WI38 (cell line): ENCODE measurements at regions not wholly inside any gene's neighbourhood (a gene's known extent, or its start where the extent isn't known, plus 50 kb on each side); places are given as distances from the start of the nearest gene placed in this dataset.
"Not testable (repeated sequence)": the region's sequence is repeated elsewhere in the genome, so short reads cannot be mapped to it uniquely, and the experiment has no call there.

Experiments
- H3K4me3 ChIP-seq: 2 replicates; pipeline ENCODE4 v1.5.1; 2011; ENCODE audit warnings: low read depth, mild to moderate bottlenecking, control low read depth, low read length
- TF ChIP-seq, protein P1 (sequence below): IDR thresholded peaks from 2 replicates; pipeline ENCODE4 v1.5.1; 2012; ENCODE audit warnings: low read depth, mild to moderate bottlenecking, control low read depth, low read length

DNA sequence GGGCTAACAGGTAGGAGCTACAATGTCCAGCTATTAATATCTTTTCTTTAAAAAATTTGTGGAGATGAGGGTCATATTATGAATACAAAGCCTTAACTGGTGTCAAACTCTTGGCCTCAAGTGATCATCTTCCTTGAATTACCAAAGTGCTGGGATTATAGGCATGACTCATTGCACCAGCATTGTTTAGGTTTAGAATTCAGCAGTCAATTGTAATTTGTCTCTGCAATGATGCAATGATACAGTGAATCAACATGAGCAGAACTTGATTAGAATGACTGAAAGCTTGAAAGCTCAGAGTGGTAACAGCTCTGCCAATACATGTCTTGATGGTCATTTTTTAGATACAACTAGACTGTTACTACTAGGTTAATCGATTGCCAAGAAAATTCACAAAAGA, 752.8 kb upstream of the MIR17HG start:
- TF ChIP-seq, protein P1, sequence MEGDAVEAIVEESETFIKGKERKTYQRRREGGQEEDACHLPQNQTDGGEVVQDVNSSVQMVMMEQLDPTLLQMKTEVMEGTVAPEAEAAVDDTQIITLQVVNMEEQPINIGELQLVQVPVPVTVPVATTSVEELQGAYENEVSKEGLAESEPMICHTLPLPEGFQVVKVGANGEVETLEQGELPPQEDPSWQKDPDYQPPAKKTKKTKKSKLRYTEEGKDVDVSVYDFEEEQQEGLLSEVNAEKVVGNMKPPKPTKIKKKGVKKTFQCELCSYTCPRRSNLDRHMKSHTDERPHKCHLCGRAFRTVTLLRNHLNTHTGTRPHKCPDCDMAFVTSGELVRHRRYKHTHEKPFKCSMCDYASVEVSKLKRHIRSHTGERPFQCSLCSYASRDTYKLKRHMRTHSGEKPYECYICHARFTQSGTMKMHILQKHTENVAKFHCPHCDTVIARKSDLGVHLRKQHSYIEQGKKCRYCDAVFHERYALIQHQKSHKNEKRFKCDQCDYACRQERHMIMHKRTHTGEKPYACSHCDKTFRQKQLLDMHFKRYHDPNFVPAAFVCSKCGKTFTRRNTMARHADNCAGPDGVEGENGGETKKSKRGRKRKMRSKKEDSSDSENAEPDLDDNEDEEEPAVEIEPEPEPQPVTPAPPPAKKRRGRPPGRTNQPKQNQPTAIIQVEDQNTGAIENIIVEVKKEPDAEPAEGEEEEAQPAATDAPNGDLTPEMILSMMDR, result no peak
- H3K4me3 ChIP-seq, result no peak overlapping the region

DNA sequence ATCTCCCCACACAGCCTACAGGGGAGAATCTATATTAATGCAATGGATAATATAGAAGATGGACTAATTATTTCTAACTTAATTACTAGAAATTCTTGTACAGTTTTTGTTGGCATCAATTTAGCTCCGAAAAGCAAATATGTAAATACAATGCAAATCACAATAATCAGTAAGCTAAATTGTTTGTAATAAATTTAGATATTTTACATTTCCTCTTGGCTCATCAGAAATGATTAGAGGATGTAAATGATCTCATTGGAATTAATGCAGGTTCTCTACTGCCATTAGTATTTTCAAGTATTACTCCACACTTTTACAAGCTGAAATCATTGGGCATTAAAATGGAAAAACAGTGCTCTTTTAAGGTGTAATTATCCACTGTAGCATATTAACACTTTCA, 741.8 kb upstream of the MIR17HG start:
- TF ChIP-seq, protein P1, result no peak
- no peak overlapping the region for H3K4me3 ChIP-seq

DNA sequence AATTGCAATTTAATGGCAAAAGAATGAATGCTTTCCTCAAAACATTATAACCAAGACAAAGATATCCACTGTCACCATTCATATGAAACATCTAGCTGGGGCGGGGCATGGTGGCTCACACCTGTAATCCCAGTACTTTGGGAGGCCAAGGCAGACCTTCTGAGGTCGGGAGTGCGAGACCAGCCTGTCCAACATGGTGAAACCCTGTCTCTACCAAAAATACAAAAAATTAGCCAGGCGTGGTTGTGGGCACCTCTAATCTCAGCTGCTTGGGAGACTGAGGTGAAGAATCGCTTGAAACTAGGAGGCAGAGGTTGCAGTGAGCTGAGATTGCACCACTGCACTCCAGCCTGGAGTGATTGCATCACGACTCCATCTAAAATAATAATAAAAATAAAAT, 740.6 kb upstream of the MIR17HG start:
- H3K4me3 ChIP-seq, result not testable (repeated sequence)

DNA sequence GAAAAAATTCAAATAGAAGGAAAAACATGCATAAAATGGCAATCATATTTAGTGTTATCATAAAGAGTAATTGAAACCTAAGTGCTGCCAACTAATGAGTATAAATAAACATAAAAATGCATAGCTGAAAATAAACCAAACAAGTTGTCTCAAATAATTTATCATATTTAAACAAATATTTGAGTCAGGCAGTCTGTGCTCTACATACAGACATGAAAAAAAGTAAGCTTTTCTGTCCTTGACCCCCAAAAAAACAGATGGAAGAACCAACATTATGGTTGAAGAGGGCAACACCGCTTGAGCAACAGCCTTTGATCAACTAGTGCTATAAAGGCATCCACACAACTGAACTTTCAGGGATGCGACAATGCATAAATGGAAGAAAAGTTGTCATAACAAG, 735.1 kb upstream of the MIR17HG start:
- TF ChIP-seq, protein P1, result no peak
- H3K4me3 ChIP-seq, result no peak overlapping the region

DNA sequence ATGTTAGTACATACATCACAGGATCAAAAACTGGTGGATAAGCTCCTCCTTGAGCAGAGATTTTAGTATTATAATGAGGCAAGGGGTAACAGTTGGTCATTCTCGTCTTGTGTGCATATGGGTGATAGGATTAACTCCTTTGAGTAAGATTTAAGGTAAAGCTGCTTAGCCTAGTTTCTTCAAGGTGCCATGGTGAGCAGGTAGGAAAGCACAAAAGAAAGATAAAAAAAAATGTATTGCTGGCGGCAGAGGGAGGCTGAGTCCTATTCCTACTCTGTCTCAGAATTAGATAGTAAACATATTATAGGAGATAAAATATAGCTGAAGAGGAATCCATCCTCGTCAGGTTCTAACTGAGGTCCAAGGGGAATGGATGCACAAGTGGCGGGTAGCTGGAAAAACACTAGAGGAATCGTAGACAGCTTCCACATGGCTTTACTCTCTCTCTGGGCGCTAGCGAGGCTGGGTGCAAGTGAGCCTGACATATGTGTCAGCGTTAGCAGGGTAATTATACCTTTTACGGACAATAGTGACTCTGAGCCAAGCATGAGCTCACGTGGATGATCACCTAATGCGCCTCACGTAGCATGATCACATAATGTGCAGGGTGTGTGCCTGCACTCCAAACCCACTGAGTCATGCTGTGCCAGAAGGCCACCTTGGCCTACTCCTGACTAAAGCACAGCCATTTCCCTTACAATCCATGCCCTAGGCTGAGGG, 734.3 kb upstream of the MIR17HG start:
- TF ChIP-seq, protein P1, result no peak
- no peak overlapping the region for H3K4me3 ChIP-seq

DNA sequence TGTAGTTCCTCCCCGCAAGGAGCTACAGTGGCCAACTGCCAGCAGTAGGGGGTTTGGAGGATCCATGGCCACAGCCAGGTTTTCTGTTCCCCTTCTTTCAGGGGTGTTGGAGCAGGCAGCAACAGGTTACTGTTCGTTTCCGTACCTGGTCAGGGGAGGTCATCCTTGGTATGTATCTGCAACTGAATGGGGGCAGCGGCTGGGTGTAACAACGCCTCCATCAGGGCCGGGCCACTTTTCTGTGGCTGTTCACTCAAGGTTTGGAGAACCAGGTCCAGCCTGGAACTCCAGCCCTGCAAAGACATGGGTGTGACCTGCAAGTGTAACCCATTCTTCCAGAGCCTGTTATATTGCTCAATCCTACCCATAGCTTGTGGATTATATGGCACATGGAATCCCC, 732.3 kb upstream of the MIR17HG start:
- TF ChIP-seq, protein P1, result no peak
- H3K4me3 ChIP-seq, result no peak overlapping the region

DNA sequence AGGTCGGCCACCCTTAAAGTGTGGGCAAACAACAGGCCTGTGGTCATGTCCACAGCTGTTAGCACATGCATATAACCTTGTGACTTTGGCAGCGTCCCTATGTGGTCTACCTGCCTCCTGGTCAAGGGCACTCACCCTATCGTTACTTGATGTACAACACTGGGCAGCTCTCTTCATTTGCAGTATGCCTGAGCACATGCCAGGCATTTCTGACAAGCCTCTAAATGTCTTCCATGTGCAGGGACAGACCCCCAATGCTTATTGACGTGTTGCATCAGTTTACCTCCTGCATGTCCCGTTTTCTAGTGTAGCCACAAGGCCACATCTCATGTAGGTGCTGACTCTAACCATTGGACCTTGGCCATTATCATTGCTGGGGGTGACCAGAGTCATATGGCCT, 731.7 kb upstream of the MIR17HG start:
- TF ChIP-seq, protein P1, result no peak

DNA sequence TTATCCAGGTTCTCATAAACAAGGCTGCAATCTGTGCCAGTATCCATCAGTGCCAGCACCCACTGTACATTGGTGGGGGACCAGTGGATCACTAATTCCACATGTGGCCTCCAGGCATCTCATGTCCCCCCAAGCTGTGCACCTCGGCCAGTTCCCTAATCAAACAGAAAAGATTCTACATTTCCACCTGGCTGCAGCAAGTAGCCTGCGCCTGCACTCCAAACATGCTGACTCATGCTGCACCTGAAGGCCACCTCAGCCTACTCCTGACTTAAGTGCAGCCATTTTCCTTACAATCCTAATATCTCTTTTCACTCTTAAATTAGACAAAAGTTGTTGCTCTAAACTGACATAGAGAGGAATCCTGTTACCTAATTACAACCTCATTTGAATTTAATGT, 729.4 kb upstream of the MIR17HG start:
- TF ChIP-seq, protein P1, result no peak
- H3K4me3 ChIP-seq, result no peak overlapping the region

More for the DNA sequence above, 731.7 kb upstream of the MIR17HG start:
- H3K4me3 ChIP-seq, result no peak overlapping the region
